Loucy (cell line): ENCODE measurements at regions not wholly inside any gene's neighbourhood (a gene's known extent, or its start where the extent isn't known, plus 50 kb on each side); places are given as distances from the start of the nearest gene placed in this dataset.
"Not testable (repeated sequence)": the region's sequence is repeated elsewhere in the genome, so short reads cannot be mapped to it uniquely, and the experiment has no call there.

Experiments
- H2AFZ ChIP-seq: fragments of 200-600 bp; sonication (generic); 2 replicates; pipeline ENCODE4 v1.6.0; 2016; ENCODE audit warnings: antibody characterized with exemption, mild to moderate bottlenecking, low read length, moderate library complexity
- H3F3A ChIP-seq: fragments of 200-600 bp; 2 replicates; pipeline ENCODE4 v1.6.0; 2016; ENCODE audit warnings: antibody characterized with exemption, low read depth, mild to moderate bottlenecking
- H3K27me3 ChIP-seq: fragments of 200-600 bp; sonication (generic); 2 replicates; pipeline ENCODE4 v1.6.1; 2014; ENCODE audit warnings: low read length, mild to moderate bottlenecking; ENCODE audit not compliant: insufficient read depth, poor library complexity, severe bottlenecking
- H3K36me3 ChIP-seq: fragments of 200-600 bp; sonication (generic); 2 replicates; pipeline ENCODE4 v1.6.1; 2016; ENCODE audit warnings: low read length; ENCODE audit not compliant: insufficient read depth
- H3K4me1 ChIP-seq: fragments of 200-600 bp; sonication (generic); 2 replicates; pipeline ENCODE4 v1.5.1; 2014; ENCODE audit warnings: low read length, mild to moderate bottlenecking; ENCODE audit not compliant: insufficient read depth, poor library complexity, severe bottlenecking
- H3K4me2 ChIP-seq: fragments of 200-600 bp; sonication (generic); 2 replicates; pipeline ENCODE4 v1.6.0; 2014; ENCODE audit warnings: antibody characterized with exemption, low read length, low read depth, mild to moderate bottlenecking; ENCODE audit not compliant: poor library complexity, severe bottlenecking
- H3K4me3 ChIP-seq: fragments of 200-600 bp; sonication (generic); 2 replicates; pipeline ENCODE4 v1.5.1; 2014; ENCODE audit warnings: low read length, mild to moderate bottlenecking, mixed read lengths; ENCODE audit not compliant: poor library complexity, severe bottlenecking
- H3K79me2 ChIP-seq: fragments of 200-600 bp; sonication (generic); 2 replicates; pipeline ENCODE4 v1.6.1; 2014; ENCODE audit warnings: low read length; ENCODE audit not compliant: insufficient read depth
- H3K9ac ChIP-seq: fragments of 200-600 bp; sonication (generic); 2 replicates; pipeline ENCODE4 v1.6.0; 2014; ENCODE audit warnings: mild to moderate bottlenecking, low read depth, low read length, moderate library complexity; ENCODE audit not compliant: poor library complexity, severe bottlenecking
- H3K9me2 ChIP-seq: fragments of 200-600 bp; sonication (generic); replicated peaks from 2 replicates; pipeline ENCODE4 v1.6.1; 2016; ENCODE audit warnings: low read depth, low read length, mixed read lengths
- H3K9me3 ChIP-seq: fragments of 200-600 bp; sonication (generic); 2 replicates; pipeline ENCODE4 v1.6.1; 2014; ENCODE audit warnings: mild to moderate bottlenecking, antibody characterized with exemption, low read length, low read depth; ENCODE audit not compliant: insufficient read depth
- H4K20me1 ChIP-seq: fragments of 200-600 bp; sonication (generic); 2 replicates; pipeline ENCODE4 v1.6.0; 2014; ENCODE audit warnings: antibody characterized with exemption, low read length, mild to moderate bottlenecking; ENCODE audit not compliant: insufficient read depth, poor library complexity, severe bottlenecking
- CTCF ChIP-seq: fragments of 200-600 bp; sonication (generic); conservative IDR thresholded peaks from 2 replicates; pipeline ENCODE4 v1.5.1; 2014; ENCODE audit warnings: mild to moderate bottlenecking, antibody characterized with exemption, low read length
- EZH2phosphoT487 ChIP-seq: fragments of 200-600 bp; IDR thresholded peaks from 2 replicates; pipeline ENCODE4 v1.6.1; 2018; ENCODE audit warnings: antibody characterized with exemption, mild to moderate bottlenecking, moderate library complexity, borderline replicate concordance

GRCh38 chr6:27599859-27600532, 127.1 kb upstream of the ZNF184 start:
- Histone ChIP-seq H3K4me1 (no peaks in the 10 kb centered on the region), H3K4me3 (no peak overlapping the region), H3K9me2 (no peaks in the 10 kb centered on the region), H3F3A (no peaks in the 10 kb centered on the region), H3K9me3 (no peaks in the 10 kb centered on the region; the same call in 1 of the 2 replicates), H4K20me1 (no peaks in the 10 kb centered on the region), H3K9ac (no peak overlapping the region), H3K27me3 (no peaks in the 10 kb centered on the region), H2AFZ (no peak overlapping the region), H3K4me2 (no peak overlapping the region), H3K36me3 (no peaks in the 10 kb centered on the region), H3K79me2 (no peaks in the 10 kb centered on the region)
- TF ChIP-seq CTCF (no peak), EZH2phosphoT487 (no peak)

GRCh38 chr6:27597031-27597567, 124.2 kb upstream of the ZNF184 start:
- H4K20me1 ChIP-seq, H3K4me3 ChIP-seq, H3F3A ChIP-seq, H3K4me2 ChIP-seq, H3K27me3 ChIP-seq, H2AFZ ChIP-seq, H3K9me3 ChIP-seq, H3K36me3 ChIP-seq, H3K9me2 ChIP-seq, H3K79me2 ChIP-seq, H3K9ac ChIP-seq, H3K4me1 ChIP-seq: not testable (repeated sequence)

GRCh38 chr6:27593861-27594260, 121.0 kb upstream of the ZNF184 start:
- no peaks in the 10 kb centered on the region for H3K9me2 ChIP-seq
- H3K4me2 ChIP-seq = no peak overlapping the region
- TF ChIP-seq EZH2phosphoT487 (no peak), CTCF (no peak)
- H3K4me1 ChIP-seq = no peaks in the 10 kb centered on the region
- no peak overlapping the region for H3K9ac ChIP-seq
- H3K79me2 ChIP-seq = no peaks in the 10 kb centered on the region
- H3K27me3 ChIP-seq = no peaks in the 10 kb centered on the region
- no peak overlapping the region for H3K4me3 ChIP-seq
- no peaks in the 10 kb centered on the region for H3F3A ChIP-seq
- H2AFZ ChIP-seq = no peak overlapping the region
- H4K20me1 ChIP-seq = no peaks in the 10 kb centered on the region
- H3K36me3 ChIP-seq = no peaks in the 10 kb centered on the region
- H3K9me3 ChIP-seq = no peaks in the 10 kb centered on the region
